ENCODE measurements at regions not wholly inside any gene's neighbourhood (a gene's known extent, or its start where the extent isn't known, plus 50 kb on each side); places are given as distances from the start of the nearest gene placed in this dataset.

GRCh38 chr5:97406946-97407676 lies 224.1 kb upstream of the RIOK2 start:
- Histone ChIP-seq H3K4me1 (ENCODE audit: control insufficient read depth in 5 of 5, insufficient read depth in 5 of 5, low read length in 5 of 5) (no peaks in the 10 kb centered on the region), H3K27me3 (ENCODE audit: control insufficient read depth in 3 of 3, insufficient read depth in 3 of 3, low read length in 2 of 3) (no peaks in the 10 kb centered on the region), H3K9ac (ENCODE audit: insufficient read depth in 1 of 2, low read length in 2 of 2) (no peak overlapping the region), H3K9me3 (ENCODE audit: control insufficient read depth in 4 of 4, insufficient read depth in 3 of 4, low read length in 3 of 4) (peaks cover 0 to 2% (median 0%) of the 10 kb centered on the region in 4 donors), H3K4me3 (no peak overlapping the region), H3K27ac (ENCODE audit: low read depth in 1 of 2, low read length in 1 of 2) (no peak overlapping the region), H3K36me3 (ENCODE audit: control insufficient read depth in 4 of 4, insufficient read depth in 4 of 4, low read length in 4 of 4) (no peaks in the 10 kb centered on the region)
- WGBS, 2 donors: 94 to 95% methylated on average over 41 to 42 of the region's 42 CpGs
- no peak for TF ChIP-seq CTCF (IDR thresholded peaks at IDR 0.05; ENCODE audit: control extremely low read depth, extremely low read depth)
- ATAC-seq (ENCODE audit: insufficient read depth, low FRiP score) (no peak), DNase-seq (no peak)

GRCh38 chr5:97408331-97408730 lies 225.3 kb upstream of the RIOK2 start:
- H3K4me3 ChIP-seq: no peak overlapping the region
- ATAC-seq (ENCODE audit: insufficient read depth, low FRiP score) (no peak), DNase-seq (no peak)
- no peak for TF ChIP-seq CTCF (IDR thresholded peaks at IDR 0.05; ENCODE audit: control extremely low read depth, extremely low read depth)
- H3K9ac ChIP-seq (ENCODE audit: insufficient read depth in 1 of 2, low read length in 2 of 2): no peak overlapping the region
- H3K9me3 ChIP-seq (ENCODE audit: control insufficient read depth in 4 of 4, insufficient read depth in 3 of 4, low read length in 3 of 4): peaks cover 0 to 2% (median 0%) of the 10 kb centered on the region in 4 donors
- 84% methylated on average over 9 of the region's 9 CpGs for WGBS, 2 donors
- H3K27ac ChIP-seq (ENCODE audit: low read depth in 1 of 2, low read length in 1 of 2): no peak overlapping the region
- H3K4me1 ChIP-seq (ENCODE audit: control insufficient read depth in 5 of 5, insufficient read depth in 5 of 5, low read length in 5 of 5): no peaks in the 10 kb centered on the region
- H3K36me3 ChIP-seq (ENCODE audit: control insufficient read depth in 4 of 4, insufficient read depth in 4 of 4, low read length in 4 of 4): no peaks in the 10 kb centered on the region
- H3K27me3 ChIP-seq (ENCODE audit: control insufficient read depth in 3 of 3, insufficient read depth in 3 of 3, low read length in 2 of 3): no peaks in the 10 kb centered on the region

GRCh38 chr5:97412959-97413358 lies 229.9 kb upstream of the RIOK2 start:
- Histone ChIP-seq H3K4me1 (ENCODE audit: control insufficient read depth in 5 of 5, insufficient read depth in 5 of 5, low read length in 5 of 5) (no peaks in the 10 kb centered on the region), H3K36me3 (ENCODE audit: control insufficient read depth in 4 of 4, insufficient read depth in 4 of 4, low read length in 4 of 4) (no peaks in the 10 kb centered on the region), H3K27ac (ENCODE audit: low read depth in 1 of 2, low read length in 1 of 2) (no peak overlapping the region), H3K27me3 (ENCODE audit: control insufficient read depth in 3 of 3, insufficient read depth in 3 of 3, low read length in 2 of 3) (no peaks in the 10 kb centered on the region), H3K4me3 (no peak overlapping the region), H3K9me3 (ENCODE audit: control insufficient read depth in 4 of 4, insufficient read depth in 3 of 4, low read length in 3 of 4) (no peaks in the 10 kb centered on the region), H3K9ac (ENCODE audit: insufficient read depth in 1 of 2, low read length in 2 of 2) (no peak overlapping the region)
- no peak for TF ChIP-seq CTCF (IDR thresholded peaks at IDR 0.05; ENCODE audit: control extremely low read depth, extremely low read depth)
- DNase-seq (no peak), ATAC-seq (ENCODE audit: insufficient read depth, low FRiP score) (no peak)
- 86 to 95% methylated on average over 2 of the region's 2 CpGs for whole genome bisulfite sequencing, 2 donors

- ATAC-seq (ENCODE audit: insufficient read depth, low FRiP score) (no peak), DNase-seq (no peak)
- no peaks in the 10 kb centered on the region for H3K9me3 ChIP-seq (ENCODE audit: control insufficient read depth in 4 of 4, insufficient read depth in 3 of 4, low read length in 3 of 4)
- no peaks in the 10 kb centered on the region for H3K27me3 ChIP-seq (ENCODE audit: control insufficient read depth in 3 of 3, insufficient read depth in 3 of 3, low read length in 2 of 3)
- no peaks in the 10 kb centered on the region for H3K36me3 ChIP-seq (ENCODE audit: control insufficient read depth in 4 of 4, insufficient read depth in 4 of 4, low read length in 4 of 4)
- no peak overlapping the region for H3K4me3 ChIP-seq
- TF ChIP-seq CTCF (IDR thresholded peaks at IDR 0.05; ENCODE audit: control extremely low read depth, extremely low read depth): no peak
- H3K9ac ChIP-seq (ENCODE audit: insufficient read depth in 1 of 2, low read length in 2 of 2): no peak overlapping the region
- H3K27ac ChIP-seq (ENCODE audit: low read depth in 1 of 2, low read length in 1 of 2): no peak overlapping the region
- H3K4me1 ChIP-seq (ENCODE audit: control insufficient read depth in 5 of 5, insufficient read depth in 5 of 5, low read length in 5 of 5): no peaks in the 10 kb centered on the region
Observed at GRCh38 chr5:97417986-97418385, 234.9 kb upstream of the RIOK2 start.

All from lung (tissue), 11 donors.